Fibroblast of lung (primary cell): ENCODE measurements at regions not wholly inside any gene's neighbourhood (a gene's known extent, or its start where the extent isn't known, plus 50 kb on each side); places are given as distances from the start of the nearest gene placed in this dataset.
"Not testable (repeated sequence)": the region's sequence is repeated elsewhere in the genome, so short reads cannot be mapped to it uniquely, and the experiment has no call there.

Source experiments
- DNase-seq, 2 donors: peaks; one replicate each; pipeline versions ENCODE4 v3.0.0 to v3.0.0-alpha.2; 2010; ENCODE audit warnings: low read depth in 2 of 2
- H2AFZ ChIP-seq: 2 replicates; pipeline ENCODE4 v1.5.1; 2012; ENCODE audit warnings: low read length, control low read depth, inconsistent platforms
- H3K27ac ChIP-seq: 2 replicates; pipeline ENCODE4 v1.5.1; 2011; ENCODE audit warnings: low read length, control low read depth; ENCODE audit not compliant: insufficient read depth
- H3K27me3 ChIP-seq: 2 replicates; pipeline ENCODE4 v1.5.1; 2011; ENCODE audit warnings: mild to moderate bottlenecking, low read length; ENCODE audit not compliant: control insufficient read depth, insufficient read depth
- H3K36me3 ChIP-seq: 2 replicates; pipeline ENCODE4 v1.5.1; 2011; ENCODE audit warnings: low read length; ENCODE audit not compliant: control insufficient read depth, insufficient read depth
- H3K4me1 ChIP-seq: 2 replicates; pipeline ENCODE4 v1.5.1; 2011; ENCODE audit warnings: low read length; ENCODE audit not compliant: control insufficient read depth, insufficient read depth; ENCODE audit errors: extremely low read depth
- H3K4me2 ChIP-seq: 2 replicates; pipeline ENCODE4 v1.5.1; 2011; ENCODE audit warnings: low read length, control low read depth; ENCODE audit not compliant: insufficient read depth; ENCODE audit errors: extremely low read depth
- H3K4me3 ChIP-seq, 4 experiments: fragments of 200-600 bp in 1 of 4; sonication (generic) in 1 of 4; replicated peaks in 1 of 4; 2 replicates each; pipeline ENCODE4 v1.5.1; 2011 to 2016; ENCODE audit warnings: low read length in 4 of 4, low read depth in 3 of 4, mild to moderate bottlenecking in 3 of 4, control low read depth in 2 of 4, inconsistent platforms in 1 of 4, mixed read lengths in 1 of 4; ENCODE audit not compliant: insufficient read depth in 1 of 4; ENCODE audit errors: control extremely low read depth in 1 of 4
- H3K79me2 ChIP-seq: 2 replicates; pipeline ENCODE4 v1.5.1; 2012; ENCODE audit warnings: mild to moderate bottlenecking, low read length, inconsistent platforms; ENCODE audit not compliant: control insufficient read depth, insufficient read depth
- H3K9ac ChIP-seq: 2 replicates; pipeline ENCODE4 v1.5.1; 2011; ENCODE audit warnings: mild to moderate bottlenecking, low read length, control low read depth; ENCODE audit not compliant: insufficient read depth
- H3K9me3 ChIP-seq: 2 replicates; pipeline ENCODE4 v1.5.1; 2012; ENCODE audit warnings: low read depth, low read length; ENCODE audit not compliant: control insufficient read depth, insufficient read depth
- H4K20me1 ChIP-seq: 2 replicates; pipeline ENCODE4 v1.5.1; 2011; ENCODE audit warnings: low read length; ENCODE audit not compliant: control insufficient read depth, insufficient read depth; ENCODE audit errors: extremely low read depth
- CTCF ChIP-seq, 2 donors: IDR thresholded peaks in 1 of 2; conservative IDR thresholded peaks in 1 of 2; 1 replicate in 1 of 2; 2 replicates in 1 of 2; pipeline ENCODE4 v1.5.1; 2011 to 2012; ENCODE audit warnings: low read length in 2 of 2, control low read depth in 1 of 2, inconsistent platforms in 1 of 2, low read depth in 1 of 2, mild to moderate bottlenecking in 1 of 2
- EZH2 ChIP-seq: IDR thresholded peaks from 2 replicates; pipeline ENCODE4 v1.5.1; 2012; ENCODE audit warnings: low read length, control low read depth, mild to moderate bottlenecking; ENCODE audit errors: missing control alignments

GRCh38 chr5:105865834-105866233 lies 1804.9 kb downstream of the EFNA5 start:
- no peak overlapping the region for H3K9ac ChIP-seq
- no peaks in the 10 kb centered on the region for H4K20me1 ChIP-seq
- H3K9me3 ChIP-seq, result no peaks in the 10 kb centered on the region
- H3K4me2 ChIP-seq, result no peak overlapping the region
- TF ChIP-seq CTCF (conservative IDR thresholded peaks at IDR 0.05 in 1 of 2, IDR thresholded peaks at IDR 0.05 in 1 of 2; ENCODE audit: low read depth in 1 of 2, low read length in 2 of 2) (no peak), EZH2 (no peak)
- DNase-seq, result no peak
- H3K27ac ChIP-seq, result no peak overlapping the region
- H3K27me3 ChIP-seq, result no peaks in the 10 kb centered on the region
- no peaks in the 10 kb centered on the region for H3K4me1 ChIP-seq
- H3K79me2 ChIP-seq, result no peaks in the 10 kb centered on the region
- no peak overlapping the region for H2AFZ ChIP-seq
- H3K4me3 ChIP-seq, result no peak overlapping the region
- H3K36me3 ChIP-seq, result no peaks in the 10 kb centered on the region

- not testable (repeated sequence) for H4K20me1 ChIP-seq, H2AFZ ChIP-seq, H3K27ac ChIP-seq, H3K4me3 ChIP-seq, DNase-seq, H3K9ac ChIP-seq, H3K27me3 ChIP-seq, H3K9me3 ChIP-seq, H3K36me3 ChIP-seq, H3K4me1 ChIP-seq, H3K4me2 ChIP-seq, H3K79me2 ChIP-seq
Observed at GRCh38 chr5:105859350-105859749, 1811.4 kb downstream of the EFNA5 start.

DNA sequence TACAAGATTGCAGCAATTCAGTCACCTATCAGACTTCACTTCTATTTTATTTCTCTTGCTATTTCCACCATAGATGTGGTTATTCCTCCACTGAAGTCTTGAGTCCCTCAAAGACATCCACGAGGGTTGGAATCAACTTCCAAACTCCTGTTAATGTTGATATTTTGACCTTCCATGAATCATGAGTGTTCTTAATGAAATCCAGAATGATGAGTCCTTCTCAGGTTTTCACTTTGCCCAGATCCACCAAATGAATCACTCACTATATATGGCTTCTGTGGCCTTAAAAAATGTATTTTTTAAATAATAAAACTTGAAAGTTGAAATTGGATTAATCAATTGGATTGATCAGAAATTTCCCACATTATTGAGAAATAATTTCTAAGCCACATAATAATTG lies 1821.0 kb downstream of the EFNA5 start:
- Histone ChIP-seq H3K27me3 (no peaks in the 10 kb centered on the region), H2AFZ (no peak overlapping the region), H3K9ac (no peak overlapping the region), H3K27ac (no peak overlapping the region), H4K20me1 (no peaks in the 10 kb centered on the region), H3K9me3 (no peaks in the 10 kb centered on the region), H3K4me1 (no peaks in the 10 kb centered on the region), H3K36me3 (no peaks in the 10 kb centered on the region), H3K4me3 (no peak overlapping the region), H3K4me2 (no peak overlapping the region), H3K79me2 (no peaks in the 10 kb centered on the region)
- no peak for TF ChIP-seq CTCF (conservative IDR thresholded peaks at IDR 0.05 in 1 of 2, IDR thresholded peaks at IDR 0.05 in 1 of 2; ENCODE audit: low read depth in 1 of 2, low read length in 2 of 2)
- TF ChIP-seq EZH2, result no peak
- peak; percentile 11 to 43 for DNase-seq

GRCh38 chr5:105840800-105841199 lies 1829.9 kb downstream of the EFNA5 start:
- H3K27me3 ChIP-seq, result no peaks in the 10 kb centered on the region
- no peak overlapping the region for H3K27ac ChIP-seq
- no peaks in the 10 kb centered on the region for H3K9me3 ChIP-seq
- no peaks in the 10 kb centered on the region for H3K79me2 ChIP-seq
- no peaks in the 10 kb centered on the region for H3K4me1 ChIP-seq
- DNase-seq, result no peak
- H3K9ac ChIP-seq, result no peak overlapping the region
- H4K20me1 ChIP-seq, result no peaks in the 10 kb centered on the region
- H3K4me2 ChIP-seq, result no peak overlapping the region
- no peak overlapping the region for H2AFZ ChIP-seq
- H3K36me3 ChIP-seq, result no peaks in the 10 kb centered on the region
- H3K4me3 ChIP-seq, result no peak overlapping the region
- no peak for TF ChIP-seq CTCF (conservative IDR thresholded peaks at IDR 0.05 in 1 of 2, IDR thresholded peaks at IDR 0.05 in 1 of 2; ENCODE audit: low read depth in 1 of 2, low read length in 2 of 2)
- no peak for TF ChIP-seq EZH2
